ENCODE measurements at regions not wholly inside any gene's neighbourhood (a gene's known extent, or its start where the extent isn't known, plus 50 kb on each side); places are given as distances from the start of the nearest gene placed in this dataset.
"Not testable (repeated sequence)": the region's sequence is repeated elsewhere in the genome, so short reads cannot be mapped to it uniquely, and the experiment has no call there.

DNA sequence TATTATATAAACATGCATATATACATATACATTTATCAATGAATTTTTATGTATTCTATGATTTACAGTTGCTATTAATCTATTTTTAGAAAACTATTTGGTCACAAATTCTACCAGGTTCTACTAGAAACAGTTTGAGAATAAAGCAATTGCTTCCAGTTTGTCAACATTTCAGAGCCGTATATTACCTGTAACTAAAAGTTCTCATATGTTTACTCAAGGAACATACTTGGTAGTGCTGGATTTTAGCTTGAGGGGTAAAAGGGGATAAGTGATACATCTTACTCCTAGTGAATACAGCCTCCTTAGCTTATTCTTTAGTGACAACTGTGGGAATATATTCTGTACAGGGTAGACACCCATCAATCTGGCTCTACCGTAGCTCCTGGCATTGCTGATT is 1590.5 kb upstream of the LRRTM3 start:
- no peak for DNase-seq

DNA sequence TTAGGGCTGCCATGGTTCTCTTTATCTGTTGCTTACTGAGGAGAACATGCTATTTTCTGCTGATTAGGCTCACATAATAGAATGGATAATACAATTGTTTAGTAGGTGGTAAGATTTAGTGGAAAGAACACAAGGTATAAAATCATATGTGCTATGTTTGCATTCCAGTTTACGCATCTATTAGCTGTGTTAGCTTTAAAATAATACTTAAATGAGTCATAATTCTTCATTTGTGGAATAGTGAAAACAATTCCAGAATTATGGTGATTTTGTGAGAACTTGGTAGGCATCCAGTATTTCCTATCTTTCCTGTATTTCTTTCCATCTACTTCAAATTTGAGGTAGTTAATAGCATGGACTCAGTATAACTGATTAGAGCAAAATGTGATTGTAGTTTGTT is 1585.5 kb upstream of the LRRTM3 start:
- no peak for DNase-seq

DNA sequence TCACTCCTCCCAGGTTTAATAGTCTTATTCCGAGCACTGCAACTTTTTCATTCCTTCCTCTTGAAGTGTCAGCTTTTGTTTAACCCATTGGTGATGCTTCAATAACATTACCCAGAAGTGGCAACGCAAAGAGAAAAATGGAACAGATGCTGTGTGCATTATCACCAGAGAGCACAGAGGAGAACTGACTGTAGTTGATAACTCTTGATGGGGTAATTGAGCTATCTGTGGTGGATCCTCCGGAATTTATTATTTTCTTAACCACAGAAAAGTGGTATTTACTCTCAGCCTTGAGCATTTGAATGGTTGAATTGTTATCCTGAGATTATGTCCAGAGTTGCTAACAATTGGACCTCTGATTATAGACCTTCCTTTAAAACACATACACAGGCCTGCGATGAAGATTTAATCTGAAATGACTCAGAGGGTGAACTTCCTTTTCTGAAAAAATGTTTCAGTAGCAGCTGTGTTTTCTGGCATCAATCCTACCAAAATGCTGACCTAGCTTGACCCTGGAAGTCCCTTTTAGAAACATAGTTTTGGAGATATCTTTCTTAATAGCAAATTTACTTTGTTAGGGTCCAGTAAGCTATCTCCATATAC is 1584.4 kb upstream of the LRRTM3 start:
- peak; percentile 5 for DNase-seq

DNA sequence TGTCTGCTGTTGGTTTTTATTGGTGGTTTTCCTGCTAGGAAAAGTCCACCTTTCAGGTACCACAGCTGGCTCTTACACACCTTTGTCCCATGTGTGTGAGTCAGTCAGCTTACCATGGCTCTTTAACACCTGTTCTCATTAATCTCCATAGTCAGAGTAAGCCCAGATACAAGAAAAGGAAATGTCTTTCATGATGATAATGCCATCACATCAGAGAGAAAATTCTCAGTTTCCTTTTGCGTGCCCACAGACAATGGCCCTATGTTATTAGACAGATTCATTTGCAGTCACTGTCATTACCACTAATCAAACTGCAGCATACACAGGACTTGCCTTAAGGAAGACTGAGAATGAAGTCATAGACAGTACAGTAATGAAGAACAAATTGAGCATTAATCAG is 1583.6 kb upstream of the LRRTM3 start:
- DNase-seq = no peak

DNA sequence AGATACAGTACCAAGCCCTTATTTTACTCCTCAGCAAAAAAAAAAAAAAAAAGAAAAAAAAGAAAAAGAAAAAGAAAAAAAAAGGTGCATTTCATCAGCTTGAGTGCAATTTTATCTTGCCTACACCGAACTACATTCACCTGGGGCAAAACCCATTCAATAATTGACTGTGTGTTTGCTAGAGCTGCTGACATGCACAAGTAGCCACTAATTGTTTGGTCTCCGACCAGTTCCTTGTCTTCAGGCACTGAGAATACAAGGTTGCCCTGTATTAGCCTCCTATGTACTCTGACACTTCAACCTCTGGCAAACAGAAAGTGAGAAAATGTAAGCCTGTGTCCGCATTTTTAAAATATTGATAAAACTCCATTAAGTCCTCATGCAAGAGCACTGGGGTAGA is 1579.4 kb upstream of the LRRTM3 start:
- no peak for DNase-seq

DNA sequence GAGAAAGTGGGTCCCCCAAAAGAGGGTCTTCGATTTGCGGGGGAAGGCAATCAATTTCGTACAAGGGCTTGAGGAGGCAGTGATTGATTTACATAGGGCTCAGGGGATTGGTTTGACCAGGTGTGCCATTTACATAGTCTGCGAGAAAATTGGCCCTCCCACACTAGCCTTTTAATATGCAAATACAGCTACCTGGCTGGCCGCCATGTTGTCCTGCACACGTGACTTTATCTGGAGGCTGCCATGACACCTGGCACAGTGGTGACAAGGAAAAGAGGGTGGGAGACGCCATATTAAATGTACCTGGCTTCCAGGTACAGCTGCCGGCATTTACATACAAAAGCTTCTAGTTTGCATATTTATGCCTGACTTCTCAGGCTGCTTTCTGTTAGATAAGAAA is 1577.2 kb upstream of the LRRTM3 start:
- DNase-seq = no peak

DNA sequence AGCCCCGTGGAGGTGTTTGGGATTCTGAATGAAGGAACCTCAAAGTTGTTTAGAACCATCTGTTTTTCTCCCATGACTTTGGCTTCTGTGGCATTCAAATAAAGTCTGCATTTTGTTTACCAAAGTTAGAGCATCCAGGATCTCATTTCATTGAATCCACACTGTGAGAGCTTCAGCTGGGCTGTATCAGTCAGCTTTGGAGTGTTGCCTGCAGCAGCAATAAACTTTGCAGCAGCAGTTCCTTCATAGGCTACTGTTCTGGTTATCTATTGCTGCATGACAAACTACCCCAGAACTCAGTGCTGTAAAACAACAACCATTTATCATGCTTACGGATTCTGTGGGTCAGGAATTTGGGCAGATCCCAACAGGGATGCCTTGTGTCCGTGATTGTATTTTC is 1575.2 kb upstream of the LRRTM3 start:
- DNase-seq = no peak

DNA sequence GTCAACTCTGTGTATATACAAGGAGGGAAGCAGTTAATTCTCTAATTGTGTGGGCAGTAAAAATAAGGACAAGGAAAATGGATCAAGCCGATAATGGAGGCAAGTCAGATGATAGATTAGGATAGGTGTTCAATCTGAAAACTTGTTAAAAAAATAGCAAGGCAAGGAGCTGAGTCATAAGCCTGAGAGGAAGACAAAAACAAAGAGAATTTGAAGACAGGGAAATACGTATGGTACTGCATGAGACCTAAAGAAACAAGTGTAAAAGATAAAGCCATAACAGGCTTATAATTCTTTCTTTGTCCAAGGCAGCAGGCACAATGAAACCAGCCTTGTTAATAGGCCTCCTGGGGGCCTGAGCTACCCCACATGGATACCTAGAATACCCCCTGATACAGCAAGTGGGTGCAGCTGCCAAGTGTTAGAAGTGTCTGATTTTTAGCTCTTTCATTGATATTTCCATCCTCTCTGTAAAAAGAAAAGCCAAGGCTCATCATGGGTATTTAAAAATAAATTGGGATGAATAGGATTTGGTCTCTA is 1570.6 kb upstream of the LRRTM3 start:
- no peak for DNase-seq

DNA sequence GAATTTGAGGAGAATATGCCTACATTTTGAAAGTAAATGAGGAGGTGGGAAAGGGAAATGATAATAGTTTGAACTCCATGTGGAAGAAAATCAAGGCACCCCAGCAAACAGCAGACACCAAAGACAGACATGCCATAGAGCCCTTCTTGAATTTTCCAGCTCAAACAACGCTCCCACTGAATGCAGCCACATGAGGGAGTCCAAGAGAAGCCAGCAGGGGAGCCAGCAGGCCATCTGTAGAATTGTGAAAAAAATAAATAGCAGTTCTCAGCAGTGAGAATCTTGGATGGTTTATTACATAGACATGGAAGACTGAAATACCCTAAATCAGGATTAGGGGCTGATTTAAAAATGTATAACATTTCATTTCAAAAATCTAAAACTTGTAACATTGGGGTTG is 1567.3 kb upstream of the LRRTM3 start:
- no peak for DNase-seq

DNA sequence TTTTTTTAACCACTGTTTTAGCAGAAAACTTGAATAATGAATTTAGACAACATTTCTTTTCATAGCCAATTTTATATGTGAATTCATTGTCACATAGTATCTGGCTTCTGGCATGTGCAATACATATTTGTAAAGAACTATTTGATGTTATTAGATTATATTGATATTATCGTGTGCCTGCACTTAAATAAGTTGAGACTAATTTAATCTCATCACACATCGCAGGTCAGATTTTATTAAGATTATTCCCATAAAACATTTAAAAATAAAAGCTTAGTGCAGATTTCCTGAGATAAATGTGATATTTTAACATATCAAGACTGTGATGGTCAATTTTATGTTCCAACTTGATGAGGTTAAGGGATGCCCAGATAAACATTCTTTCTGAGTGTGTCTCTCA is 1565.3 kb upstream of the LRRTM3 start:
- DNase-seq = no peak

DNA sequence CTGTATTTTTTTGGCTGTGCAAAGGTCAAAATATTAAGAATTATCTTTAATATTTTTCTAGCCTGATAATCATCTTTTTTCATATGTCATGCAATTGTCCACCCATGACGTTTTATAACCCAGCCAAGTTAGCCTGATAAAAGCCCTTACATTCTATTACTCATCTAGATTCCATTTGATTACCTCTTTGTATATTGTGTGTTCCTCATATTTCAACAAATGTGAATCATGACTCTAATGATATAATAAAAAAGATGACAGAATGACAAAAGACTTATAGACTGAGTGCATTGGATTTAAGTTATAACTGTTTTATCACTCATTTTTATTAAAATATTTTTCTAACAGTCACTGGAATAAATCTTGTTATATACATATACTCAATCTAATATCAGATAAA is 1560.0 kb upstream of the LRRTM3 start:
- DNase-seq = no peak

DNA sequence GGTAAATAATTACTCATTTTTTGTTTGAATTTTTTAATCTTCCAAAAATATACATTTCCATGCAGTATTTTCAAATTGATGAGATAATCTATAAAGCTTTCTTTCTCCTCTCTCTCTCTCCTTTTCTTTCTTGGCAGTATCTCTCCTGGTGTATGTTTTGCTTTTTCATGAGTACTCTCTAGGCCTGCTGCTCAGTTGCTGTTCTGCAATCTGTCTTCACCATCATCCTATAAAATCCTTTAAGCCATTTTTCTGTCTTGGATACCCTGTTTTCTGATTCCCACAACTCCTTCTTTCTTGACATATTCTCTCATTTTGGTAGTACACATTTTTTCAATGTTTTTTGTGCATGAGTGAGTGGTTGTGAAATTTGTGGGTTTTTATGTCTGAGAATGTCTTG is 1558.1 kb upstream of the LRRTM3 start:
- DNase-seq = no peak

DNA sequence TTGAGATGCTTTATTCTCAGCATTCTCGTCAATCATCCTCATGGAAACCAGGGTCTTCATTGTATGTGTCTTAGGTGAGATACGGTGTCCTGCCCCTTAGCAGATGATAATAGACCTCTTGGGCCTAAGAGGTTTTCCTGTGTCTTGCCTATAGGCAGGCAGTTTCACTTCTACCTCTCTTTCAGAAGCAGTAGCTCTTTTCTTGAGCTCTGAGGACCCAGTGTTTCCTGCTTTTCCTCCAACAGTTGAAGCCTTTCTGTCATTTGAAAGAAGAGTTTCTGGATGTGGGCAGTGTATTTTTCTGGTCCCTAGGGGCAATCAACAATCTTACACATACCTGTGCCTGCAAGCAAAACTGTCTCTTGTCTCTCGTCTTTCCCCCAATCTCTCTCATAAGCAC is 1550.3 kb upstream of the LRRTM3 start:
- no peak for DNase-seq

DNA sequence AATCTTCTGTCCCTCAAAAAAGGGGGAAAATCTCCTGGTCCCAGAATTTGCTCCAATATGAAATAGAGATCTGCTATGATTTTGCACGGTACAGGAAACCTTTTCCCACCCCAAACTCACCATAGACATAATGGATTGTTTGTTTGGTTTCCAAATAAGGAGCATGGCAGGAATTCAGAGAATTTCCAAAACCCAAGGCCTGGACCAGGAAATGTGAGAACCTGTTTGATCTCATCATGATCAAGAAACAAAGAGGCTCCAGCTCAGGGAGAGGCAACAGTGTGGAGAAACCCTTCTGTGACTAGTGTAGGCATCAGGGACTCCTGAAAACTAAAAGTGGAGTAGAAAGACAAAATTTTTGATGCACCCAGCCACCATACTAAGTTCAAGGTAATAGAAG is 1548.1 kb upstream of the LRRTM3 start:
- no peak for DNase-seq

DNA sequence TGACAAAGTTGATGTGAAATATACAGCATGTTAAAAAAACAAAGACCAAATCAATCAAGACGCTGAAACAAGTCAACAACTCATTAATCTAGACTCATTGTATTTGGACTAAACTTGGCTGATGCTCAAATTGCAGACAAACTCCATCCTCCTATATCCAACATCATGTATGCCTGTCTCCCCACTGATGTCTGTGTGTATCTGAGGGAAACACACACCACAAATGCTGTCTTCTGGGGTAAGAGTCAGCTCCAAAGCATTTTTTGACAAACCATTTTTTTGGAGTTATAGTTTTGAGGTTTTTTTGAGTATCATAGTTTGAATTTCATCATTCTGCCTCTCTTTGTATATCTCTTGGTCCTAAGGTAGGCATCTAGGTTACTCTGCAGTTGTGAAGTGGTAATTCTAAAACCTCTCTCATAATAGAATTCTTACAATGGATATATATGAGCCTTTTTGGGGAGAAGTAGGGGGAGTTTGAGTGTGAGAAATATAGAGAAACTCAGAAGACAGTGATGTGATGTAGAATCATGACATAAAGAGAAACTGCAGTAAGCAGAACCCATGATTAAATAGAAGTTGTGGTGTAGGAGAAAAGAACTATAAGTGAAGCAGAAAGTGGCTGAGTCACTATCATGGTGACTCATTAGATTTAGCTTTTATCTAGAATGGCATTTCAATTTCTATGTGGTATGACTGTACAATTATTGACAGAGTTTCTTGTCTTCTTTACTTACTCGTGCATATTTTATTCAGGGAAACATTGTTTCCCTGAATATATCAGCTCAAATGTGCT is 1531.1 kb upstream of the LRRTM3 start:
- DNase-seq = peak; percentile 0

DNA sequence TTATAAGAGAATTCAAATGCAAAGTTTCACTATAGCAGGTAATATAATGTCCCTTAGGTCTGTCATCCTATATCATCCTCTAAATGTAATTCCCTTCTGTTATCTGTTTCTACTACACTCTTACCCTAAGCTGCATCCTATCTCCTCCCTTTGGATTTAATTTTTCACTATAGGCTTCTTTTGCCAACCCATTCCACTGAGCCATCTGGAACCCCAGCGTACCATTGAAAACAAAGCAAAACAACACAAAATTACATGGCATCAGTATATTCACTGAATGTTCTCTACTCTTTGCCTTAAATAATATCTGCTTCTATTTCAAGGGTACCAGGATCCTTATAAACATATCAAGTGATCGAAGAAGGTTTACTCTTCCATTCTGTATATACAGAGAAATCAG is 1530.2 kb upstream of the LRRTM3 start:
- no peak for DNase-seq

DNA sequence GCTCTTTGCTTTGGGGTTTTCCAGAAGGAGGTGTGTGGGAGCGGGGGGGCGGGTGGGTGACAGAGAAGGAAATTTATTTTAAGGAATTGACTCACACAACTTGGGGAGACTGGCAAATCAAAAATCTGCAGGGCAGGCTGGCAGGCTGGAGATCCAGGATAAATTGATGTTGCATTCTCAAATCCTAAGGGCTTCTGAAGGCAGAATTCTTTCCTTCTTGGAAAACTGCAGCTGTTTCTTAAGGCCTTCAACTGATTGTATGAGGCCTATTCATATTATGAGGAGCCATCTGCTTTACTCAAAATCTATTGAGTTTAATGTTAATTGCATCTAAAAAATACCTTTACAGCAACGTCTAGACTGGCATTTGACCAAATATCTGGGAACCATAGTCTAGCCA is 1528.8 kb upstream of the LRRTM3 start:
- DNase-seq = no peak

DNA sequence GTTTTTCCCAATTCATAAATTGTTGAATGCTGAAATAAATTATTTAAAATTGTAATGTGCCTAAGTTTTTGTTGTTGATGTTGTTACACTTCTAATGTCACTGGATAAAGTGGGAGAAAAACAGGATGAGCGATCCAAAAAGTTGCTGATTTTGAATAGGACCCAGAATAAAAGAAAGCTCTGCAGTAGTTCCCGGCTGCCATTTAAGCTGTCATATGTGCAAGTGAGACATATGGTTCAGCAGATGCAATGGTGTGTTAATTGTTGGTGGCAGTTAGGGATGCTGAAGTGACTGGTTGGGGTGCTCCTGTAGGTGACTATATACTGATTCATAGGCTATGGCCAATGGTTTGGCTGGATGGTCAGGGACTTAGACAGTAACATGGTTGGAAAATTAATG is 1517.4 kb upstream of the LRRTM3 start:
- DNase-seq = no peak

DNA sequence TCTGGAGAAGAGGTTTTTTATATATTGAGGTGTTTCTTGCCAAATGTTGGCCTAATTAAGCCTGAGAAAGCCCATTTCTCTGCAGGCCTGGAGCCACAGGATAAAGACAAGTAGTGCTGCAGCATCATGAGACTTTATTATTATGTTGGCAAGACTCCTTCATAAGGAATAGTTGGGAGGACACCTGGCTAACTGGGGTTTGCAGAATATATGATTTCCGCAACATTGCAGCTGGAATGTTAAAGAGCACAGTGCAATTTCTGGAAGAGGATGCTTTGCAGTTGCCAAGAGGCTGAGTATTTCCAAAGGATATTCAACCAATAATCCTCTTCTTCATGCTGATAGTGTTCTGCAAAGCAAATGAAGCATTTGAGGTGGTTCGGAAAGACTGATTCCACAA is 1512.8 kb upstream of the LRRTM3 start:
- no peak for DNase-seq

DNA sequence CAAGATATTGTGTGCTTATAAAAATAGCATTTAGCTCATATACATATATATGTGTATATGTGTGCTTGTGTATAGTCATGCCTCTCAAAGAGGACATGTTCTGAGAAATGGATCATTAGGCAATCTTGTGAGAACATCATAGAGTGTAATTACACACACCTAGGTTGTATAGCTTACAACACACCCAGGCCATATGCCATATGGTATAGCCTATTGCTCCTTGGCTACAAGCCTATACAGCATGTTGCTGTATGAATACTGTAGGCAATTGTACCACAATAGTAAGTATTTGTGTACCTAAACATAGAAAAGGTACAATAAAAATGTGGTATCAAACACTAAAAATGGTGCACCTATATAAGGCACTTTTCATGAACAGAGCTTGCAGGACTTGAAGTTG is 1510.5 kb upstream of the LRRTM3 start:
- no peak for DNase-seq

DNA sequence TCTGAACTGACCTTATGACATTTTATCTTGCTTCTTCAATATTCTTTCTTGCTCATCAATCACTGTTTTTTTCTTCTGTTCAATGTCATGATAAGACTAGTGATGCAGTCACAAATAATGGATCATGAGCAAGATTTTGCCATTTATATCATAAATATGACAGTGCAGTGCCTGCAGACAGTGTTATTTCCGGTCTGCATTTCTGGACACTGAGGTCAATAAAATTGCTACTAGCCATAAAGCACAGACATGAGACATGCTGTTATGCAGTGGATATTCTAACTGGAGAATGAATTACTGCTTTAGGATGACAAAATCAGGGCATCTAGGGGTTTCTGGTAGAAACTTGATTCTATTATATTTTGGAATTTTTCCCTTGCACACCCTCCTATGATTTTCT is 1509.7 kb upstream of the LRRTM3 start:
- no peak for DNase-seq

DNA sequence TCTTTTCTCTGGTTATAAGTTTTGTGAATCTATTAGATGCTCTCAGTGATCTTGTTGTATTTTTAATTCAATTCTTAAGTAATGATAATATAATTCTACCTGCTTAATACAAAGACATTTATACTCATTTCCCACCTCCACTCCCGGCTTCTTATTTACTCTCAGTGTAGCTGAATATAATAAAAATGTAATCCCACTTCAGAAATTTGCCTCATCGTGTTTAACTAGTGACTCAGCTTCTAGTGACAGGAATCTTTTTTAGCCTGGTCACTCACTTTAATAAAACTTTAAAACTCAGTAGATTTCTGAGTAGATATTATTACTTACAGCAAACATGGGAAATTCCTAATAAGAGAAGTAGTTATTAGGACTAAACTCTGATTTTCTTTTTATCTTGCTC is 1506.2 kb upstream of the LRRTM3 start:
- no peak for DNase-seq

DNA sequence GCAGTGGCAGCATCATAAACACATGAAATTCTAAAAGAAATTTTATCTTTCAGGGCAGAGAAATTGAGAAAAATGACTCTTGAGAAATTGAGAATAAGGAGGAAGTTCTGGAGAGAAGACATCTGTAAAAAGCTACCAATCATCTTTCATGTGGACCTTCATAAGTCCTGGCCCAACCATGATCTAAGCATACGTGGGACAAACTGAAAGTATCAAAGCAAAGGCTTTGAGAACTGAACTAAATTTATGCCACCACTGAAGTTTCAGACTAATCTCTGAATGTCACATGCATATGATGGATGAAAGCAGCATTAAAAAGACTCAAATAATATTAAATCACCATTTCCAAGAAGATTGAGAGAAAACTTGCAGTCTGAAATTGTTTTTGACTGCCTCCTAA is 1502.8 kb upstream of the LRRTM3 start:
- DNase-seq = no peak

DNA sequence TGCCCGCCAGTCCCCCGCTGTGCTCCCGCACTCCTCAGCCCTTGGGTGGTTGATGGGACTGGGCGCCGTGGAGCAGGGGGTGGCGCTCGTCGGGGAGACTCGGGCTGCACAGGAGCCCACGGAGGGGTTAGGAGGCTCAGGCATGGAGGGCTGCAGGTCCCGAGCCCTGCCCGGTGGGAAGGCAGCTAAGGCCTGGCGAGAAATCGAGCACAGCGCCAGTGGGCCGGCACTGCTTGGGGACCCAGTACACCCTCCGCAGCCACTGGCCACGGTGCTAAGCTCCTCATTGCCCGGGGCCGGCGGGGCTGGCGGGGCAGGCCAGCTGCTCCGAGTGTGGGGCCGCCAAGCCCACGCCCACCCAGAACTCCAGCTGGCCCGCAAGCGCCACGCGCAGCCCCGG is 1496.5 kb upstream of the LRRTM3 start:
- not testable (repeated sequence) for DNase-seq

DNA sequence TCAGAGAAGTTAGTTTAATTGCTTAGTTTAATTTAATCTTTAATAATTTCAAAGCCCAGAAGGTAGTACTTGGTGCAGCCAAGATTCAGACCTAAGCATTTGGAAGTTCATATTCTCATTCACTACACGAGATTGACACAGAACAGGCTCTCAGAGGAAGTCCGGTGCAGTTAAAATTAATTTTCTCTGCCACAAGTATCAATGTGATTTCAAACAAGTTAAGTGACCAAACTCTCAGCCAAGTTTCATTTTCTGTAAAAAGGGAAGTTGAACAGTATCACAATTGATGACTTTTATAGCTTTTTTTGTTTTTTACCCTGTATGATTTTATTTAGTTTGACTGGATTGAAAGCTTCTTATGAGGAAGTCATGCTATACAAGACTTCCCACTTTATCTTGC is 1494.9 kb upstream of the LRRTM3 start:
- DNase-seq = no peak

Measured in suppressor macrophage treated with lipopolysaccharide for 4 hours (primary cell).